Astrocyte of the cerebellum (primary cell): ENCODE measurements at regions not wholly inside any gene's neighbourhood (a gene's known extent, or its start where the extent isn't known, plus 50 kb on each side); places are given as distances from the start of the nearest gene placed in this dataset.

Experiments used
- DNase-seq: peaks from one replicate; pipeline ENCODE4 v3.0.0-alpha.2; 2011; ENCODE audit warnings: low read depth
- H3K4me3 ChIP-seq: 2 replicates; pipeline ENCODE4 v1.5.1; 2011; ENCODE audit warnings: mild to moderate bottlenecking, low read depth, low read length, moderate library complexity
- in situ Hi-C: cut with HindIII; loops from 2 replicates; pipeline ENCODE4 v1.10.0; 2017; ENCODE audit warnings: low sequenced_read_pairs
- TF ChIP-seq, protein P1 (sequence below): IDR thresholded peaks from 2 replicates; pipeline ENCODE4 v1.5.1; 2012; ENCODE audit warnings: low read length, low read depth, moderate library complexity, mild to moderate bottlenecking; ENCODE audit errors: missing control alignments

DNA sequence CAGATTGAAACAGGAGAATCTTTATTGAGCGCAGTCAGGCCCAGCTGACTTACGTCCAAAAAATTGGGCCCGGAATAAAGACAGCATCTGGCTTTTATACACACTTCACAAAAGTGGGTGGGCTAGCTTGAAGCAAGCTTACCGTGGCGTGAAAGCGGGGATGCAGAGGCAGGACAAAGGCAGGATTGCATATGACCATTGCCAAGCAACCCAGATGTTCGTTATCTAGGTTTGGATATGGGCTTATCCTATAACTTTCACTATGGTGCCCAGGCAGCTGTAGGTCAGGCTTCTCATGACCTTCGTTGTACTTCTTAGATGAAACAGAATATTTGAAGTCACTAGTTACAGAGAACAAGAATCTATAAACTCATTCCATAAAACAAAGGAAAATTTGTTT is 1575.6 kb upstream of the RAG2 start:
- DNase-seq: no peak
- in situ Hi-C loops: no loop called here
- TF ChIP-seq, protein P1, sequence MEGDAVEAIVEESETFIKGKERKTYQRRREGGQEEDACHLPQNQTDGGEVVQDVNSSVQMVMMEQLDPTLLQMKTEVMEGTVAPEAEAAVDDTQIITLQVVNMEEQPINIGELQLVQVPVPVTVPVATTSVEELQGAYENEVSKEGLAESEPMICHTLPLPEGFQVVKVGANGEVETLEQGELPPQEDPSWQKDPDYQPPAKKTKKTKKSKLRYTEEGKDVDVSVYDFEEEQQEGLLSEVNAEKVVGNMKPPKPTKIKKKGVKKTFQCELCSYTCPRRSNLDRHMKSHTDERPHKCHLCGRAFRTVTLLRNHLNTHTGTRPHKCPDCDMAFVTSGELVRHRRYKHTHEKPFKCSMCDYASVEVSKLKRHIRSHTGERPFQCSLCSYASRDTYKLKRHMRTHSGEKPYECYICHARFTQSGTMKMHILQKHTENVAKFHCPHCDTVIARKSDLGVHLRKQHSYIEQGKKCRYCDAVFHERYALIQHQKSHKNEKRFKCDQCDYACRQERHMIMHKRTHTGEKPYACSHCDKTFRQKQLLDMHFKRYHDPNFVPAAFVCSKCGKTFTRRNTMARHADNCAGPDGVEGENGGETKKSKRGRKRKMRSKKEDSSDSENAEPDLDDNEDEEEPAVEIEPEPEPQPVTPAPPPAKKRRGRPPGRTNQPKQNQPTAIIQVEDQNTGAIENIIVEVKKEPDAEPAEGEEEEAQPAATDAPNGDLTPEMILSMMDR: no peak
- H3K4me3 ChIP-seq: no peak overlapping the region

DNA sequence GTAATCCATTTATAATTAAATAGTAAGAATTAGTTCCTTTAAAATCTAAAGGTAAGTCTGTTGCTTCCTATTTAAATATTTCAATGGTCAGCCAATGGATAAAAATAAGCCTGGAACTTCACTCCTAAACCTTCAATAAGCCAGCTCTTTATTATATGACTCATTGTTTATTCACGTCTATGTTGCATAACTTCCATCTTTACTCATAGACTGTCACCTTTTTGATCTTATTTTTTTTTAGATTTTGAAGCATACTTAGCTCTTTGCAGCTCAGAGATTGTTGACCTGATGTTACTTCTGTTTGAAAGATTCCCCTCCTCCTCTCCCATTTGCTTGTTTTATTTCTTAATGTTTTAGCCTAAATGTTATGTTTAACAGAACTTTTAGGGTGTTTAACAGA is 1571.2 kb upstream of the RAG2 start:
- TF ChIP-seq, protein P1: no peak
- peak; percentile 23 for DNase-seq
- no peak overlapping the region for H3K4me3 ChIP-seq
- in situ Hi-C loops: no loop called here

GRCh38 chr11:38163526-38163925 is 1565.5 kb upstream of the RAG2 start:
- TF ChIP-seq, protein P1: no peak
- in situ Hi-C loops: no loop called here
- DNase-seq: no peak
- no peak overlapping the region for H3K4me3 ChIP-seq

- no peak for DNase-seq
- TF ChIP-seq, protein P1: no peak
- in situ Hi-C loops: no loop called here
- H3K4me3 ChIP-seq: no peak overlapping the region
Observed at GRCh38 chr11:38160433-38160832, 1562.4 kb upstream of the RAG2 start.

- in situ Hi-C loops: no loop called here
- TF ChIP-seq, protein P1: no peak
- no peak overlapping the region for H3K4me3 ChIP-seq
- DNase-seq: no peak
Observed at GRCh38 chr11:38159038-38159437, 1561.0 kb upstream of the RAG2 start.

- TF ChIP-seq, protein P1: no peak
- H3K4me3 ChIP-seq: no peak overlapping the region
- no peak for DNase-seq
- in situ Hi-C loops: no loop called here
Observed at GRCh38 chr11:38156495-38157146, 1558.6 kb upstream of the RAG2 start.
